HCT116 (cell line): ENCODE measurements at regions not wholly inside any gene's neighbourhood (a gene's known extent, or its start where the extent isn't known, plus 50 kb on each side); places are given as distances from the start of the nearest gene placed in this dataset.

Source experiments
- ATAC-seq: fragments of 200-7000 bp; cut with Tn5 transposase; 2 replicates; pipeline ENCODE4 v1.9.1; 2020; ENCODE audit warnings: mild to moderate bottlenecking, moderate library complexity
- BruUV-seq: library from RNA; stranded (reverse); fragments of 400-500 nt; replicated peaks from 2 replicates; lab custom pipeline; 2021; lab: Mats Ljungman, UMichigan
- CTCF ChIA-PET: fragments of 300-600 bp; sonication (Branson Sonifier 250); formaldehyde crosslinking; loops from one replicate; lab custom pipeline; 2021; ENCODE audit warnings: antibody characterized with exemption; lab: Charles Lee
- POLR2A ChIA-PET: fragments of 300-600, 350-600 bp; sonication (Branson Sonifier 250); formaldehyde crosslinking; loops from one replicate; lab custom pipeline; 2021; ENCODE audit warnings: antibody characterized with exemption; lab: Charles Lee
- RAD21 ChIA-PET, 2 experiments: fragments of 300-600 bp; sonication (Branson Sonifier 250); formaldehyde crosslinking; loops; one replicate each; lab custom pipeline; 2023; ENCODE audit warnings: low total read pairs in 2 of 2; ENCODE audit not compliant: uncharacterized antibody in 2 of 2, unreplicated experiment in 2 of 2, low non-redundant PET in 1 of 2; lab: Charles Lee
- DNase-seq: peaks from one replicate; pipeline ENCODE4 v3.0.0-alpha.2; 2010; ENCODE audit warnings: low read depth, low spot score
- H2AFZ ChIP-seq: fragments of 200-600 bp; shearing (Covaris generic), sonication (generic); 2 replicates; pipeline ENCODE4 v1.6.1; 2017; ENCODE audit warnings: low read depth, mixed run types, mixed read lengths, antibody characterized with exemption, low read length; ENCODE audit not compliant: poor library complexity, severe bottlenecking
- H3K27ac ChIP-seq: 2 replicates; pipeline ENCODE4 v1.5.1; 2012; ENCODE audit warnings: low read depth, low read length
- H3K27me3 ChIP-seq: fragments of 200-600 bp; sonication (generic); 2 replicates; pipeline ENCODE4 v1.6.1; 2016; ENCODE audit warnings: mixed run types, low read length, mixed read lengths; ENCODE audit not compliant: insufficient read depth
- H3K36me3 ChIP-seq, 2 experiments: fragments of 200-500 bp in 1 of 2; fragments of 200-600 bp in 1 of 2; sonication (Bioruptor generic) in 1 of 2; sonication (generic) in 1 of 2; 2 replicates each; pipeline versions ENCODE4 v1.5.1 to v1.6.1; 2014 to 2016; ENCODE audit warnings: low read length in 2 of 2, inconsistent platforms in 1 of 2, mixed read lengths in 1 of 2, mixed run types in 1 of 2; ENCODE audit not compliant: insufficient read depth in 2 of 2, control insufficient read depth in 1 of 2
- H3K4me1 ChIP-seq, 2 experiments: fragments of 200-600 bp in 1 of 2; sonication (generic) in 1 of 2; 2 replicates each; pipeline versions ENCODE4 v1.5.1 to v1.6.1; 2012 to 2017; ENCODE audit warnings: low read length in 2 of 2, inconsistent platforms in 1 of 2, mild to moderate bottlenecking in 1 of 2, mixed read lengths in 1 of 2, mixed run types in 1 of 2, moderate library complexity in 1 of 2; ENCODE audit not compliant: insufficient read depth in 2 of 2, control insufficient read depth in 1 of 2
- H3K4me2 ChIP-seq: fragments of 200-600 bp; sonication (generic); 2 replicates; pipeline ENCODE4 v1.6.1; 2017; ENCODE audit warnings: mixed run types, low read length, mixed read lengths
- H3K4me3 ChIP-seq, 2 experiments: fragments of 200-600 bp in 1 of 2; sonication (generic) in 1 of 2; replicated peaks in 1 of 2; 2 replicates each; pipeline ENCODE4 v1.5.1; 2011 to 2016; ENCODE audit warnings: low read length in 2 of 2, control low read depth in 1 of 2, low read depth in 1 of 2, mild to moderate bottlenecking in 1 of 2, mixed read lengths in 1 of 2, mixed run types in 1 of 2
- H3K79me2 ChIP-seq: fragments of 200-600 bp; sonication (generic); 2 replicates; pipeline ENCODE4 v1.6.1; 2017; ENCODE audit warnings: mild to moderate bottlenecking, mixed run types, low read length, moderate library complexity, mixed read lengths; ENCODE audit not compliant: insufficient read depth
- H3K9ac ChIP-seq: fragments of 200-600 bp; sonication (generic); 2 replicates; pipeline ENCODE4 v1.6.1; 2016; ENCODE audit warnings: low read length, mixed read lengths
- H3K9me2 ChIP-seq: fragments of 200-600 bp; sonication (generic), shearing (Covaris generic); 2 replicates; pipeline ENCODE4 v1.6.1; 2017; ENCODE audit warnings: mixed run types, mild to moderate bottlenecking, moderate library complexity; ENCODE audit not compliant: insufficient read depth
- H3K9me3 ChIP-seq, 2 experiments: fragments of 200-500 bp in 1 of 2; fragments of 200-600 bp in 1 of 2; sonication (Bioruptor generic) in 1 of 2; sonication (generic) in 1 of 2; 2 replicates each; pipeline ENCODE4 v1.6.1; 2014 to 2017; ENCODE audit warnings: low read length in 2 of 2, mixed read lengths in 2 of 2, inconsistent platforms in 1 of 2, low read depth in 1 of 2, mild to moderate bottlenecking in 1 of 2, mixed run types in 1 of 2, moderate library complexity in 1 of 2; ENCODE audit not compliant: control insufficient read depth in 1 of 2, insufficient read depth in 1 of 2
- H4K20me1 ChIP-seq: fragments of 200-600 bp; sonication (generic), shearing (Covaris generic); 2 replicates; pipeline ENCODE4 v1.6.1; 2017; ENCODE audit warnings: mixed run types, mild to moderate bottlenecking, moderate library complexity; ENCODE audit not compliant: insufficient read depth
- CBX3 ChIP-seq: IDR thresholded peaks from 2 replicates; pipeline ENCODE4 v1.6.1; 2012; ENCODE audit warnings: low read depth
- CEBPB ChIP-seq: IDR thresholded peaks from 2 replicates; pipeline ENCODE4 v1.6.1; 2012; ENCODE audit warnings: low read depth
- EZH2 ChIP-seq: fragments of 200-600 bp; sonication (generic); IDR thresholded peaks from 2 replicates; pipeline ENCODE4 v1.6.1; 2017; ENCODE audit warnings: antibody characterized with exemption, mixed run types
- POLR2A ChIP-seq: IDR thresholded peaks from 2 replicates; pipeline ENCODE4 v1.7.0; 2011; ENCODE audit warnings: borderline replicate concordance; ENCODE audit not compliant: insufficient read depth, insufficient read length; ENCODE audit errors: extremely low read depth
- POLR2AphosphoS5 ChIP-seq: IDR thresholded peaks from 2 replicates; pipeline ENCODE4 v1.6.1; 2011; ENCODE audit warnings: mild to moderate bottlenecking, low read depth, low read length, moderate library complexity
- RAD21 ChIP-seq: IDR thresholded peaks from 2 replicates; pipeline ENCODE4 v1.6.1; 2012; ENCODE audit warnings: low read depth, mild to moderate bottlenecking
- SIN3A ChIP-seq: IDR thresholded peaks from 2 replicates; pipeline ENCODE4 v1.6.1; 2012; ENCODE audit warnings: low read depth
- SP1 ChIP-seq: IDR thresholded peaks from 2 replicates; pipeline ENCODE4 v1.6.1; 2012; ENCODE audit warnings: low read depth
- intact Hi-C: fragments of 100-400 bp; cut with micrococcal nuclease; formaldehyde crosslinking; loops from 2 replicates; pipeline ENCODE4 v1.10.0; 2022
- TF ChIP-seq, protein P1 (sequence below): IDR thresholded peaks from 2 replicates; pipeline ENCODE4 v1.6.1; 2011; ENCODE audit warnings: mild to moderate bottlenecking, low read length, moderate library complexity; ENCODE audit not compliant: insufficient replicate concordance; ENCODE audit errors: extremely low read depth
- TF ChIP-seq, protein P2 (sequence below): IDR thresholded peaks from 2 replicates; pipeline ENCODE4 v1.6.1; 2012; ENCODE audit warnings: low read depth

DNA sequence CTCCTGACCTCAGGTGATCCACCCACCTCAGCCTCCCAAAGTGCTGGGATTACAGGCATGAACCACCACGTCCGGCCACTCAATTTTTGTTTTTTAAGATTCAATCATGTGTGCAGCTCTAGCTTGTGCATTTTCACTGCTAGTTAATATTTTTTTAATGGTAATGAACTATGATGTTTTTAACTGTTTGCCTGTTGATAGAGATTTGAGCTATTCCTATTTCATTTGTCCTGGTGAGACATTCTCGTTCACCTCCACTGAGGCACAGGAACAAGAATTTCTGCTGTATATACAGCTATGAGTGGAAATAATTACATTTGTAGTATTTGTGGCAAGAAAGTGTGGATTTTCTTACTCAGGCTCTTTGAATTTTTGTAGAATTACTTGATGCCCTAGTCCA lies 137.7 kb upstream of the MYOCD start (continued):
- TF ChIP-seq, protein P1, sequence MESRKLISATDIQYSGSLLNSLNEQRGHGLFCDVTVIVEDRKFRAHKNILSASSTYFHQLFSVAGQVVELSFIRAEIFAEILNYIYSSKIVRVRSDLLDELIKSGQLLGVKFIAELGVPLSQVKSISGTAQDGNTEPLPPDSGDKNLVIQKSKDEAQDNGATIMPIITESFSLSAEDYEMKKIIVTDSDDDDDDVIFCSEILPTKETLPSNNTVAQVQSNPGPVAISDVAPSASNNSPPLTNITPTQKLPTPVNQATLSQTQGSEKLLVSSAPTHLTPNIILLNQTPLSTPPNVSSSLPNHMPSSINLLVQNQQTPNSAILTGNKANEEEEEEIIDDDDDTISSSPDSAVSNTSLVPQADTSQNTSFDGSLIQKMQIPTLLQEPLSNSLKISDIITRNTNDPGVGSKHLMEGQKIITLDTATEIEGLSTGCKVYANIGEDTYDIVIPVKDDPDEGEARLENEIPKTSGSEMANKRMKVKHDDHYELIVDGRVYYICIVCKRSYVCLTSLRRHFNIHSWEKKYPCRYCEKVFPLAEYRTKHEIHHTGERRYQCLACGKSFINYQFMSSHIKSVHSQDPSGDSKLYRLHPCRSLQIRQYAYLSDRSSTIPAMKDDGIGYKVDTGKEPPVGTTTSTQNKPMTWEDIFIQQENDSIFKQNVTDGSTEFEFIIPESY = no peak
- TF ChIP-seq POLR2A = no peak

GRCh38 chr17:12530161-12530560 lies 135.5 kb upstream of the MYOCD start:
- TF ChIP-seq CEBPB (no peak), SIN3A (no peak), SP1 (no peak), CBX3 (no peak), EZH2 (no peak), RAD21 (no peak), POLR2AphosphoS5 (no peak)
- TF ChIP-seq, protein P2, sequence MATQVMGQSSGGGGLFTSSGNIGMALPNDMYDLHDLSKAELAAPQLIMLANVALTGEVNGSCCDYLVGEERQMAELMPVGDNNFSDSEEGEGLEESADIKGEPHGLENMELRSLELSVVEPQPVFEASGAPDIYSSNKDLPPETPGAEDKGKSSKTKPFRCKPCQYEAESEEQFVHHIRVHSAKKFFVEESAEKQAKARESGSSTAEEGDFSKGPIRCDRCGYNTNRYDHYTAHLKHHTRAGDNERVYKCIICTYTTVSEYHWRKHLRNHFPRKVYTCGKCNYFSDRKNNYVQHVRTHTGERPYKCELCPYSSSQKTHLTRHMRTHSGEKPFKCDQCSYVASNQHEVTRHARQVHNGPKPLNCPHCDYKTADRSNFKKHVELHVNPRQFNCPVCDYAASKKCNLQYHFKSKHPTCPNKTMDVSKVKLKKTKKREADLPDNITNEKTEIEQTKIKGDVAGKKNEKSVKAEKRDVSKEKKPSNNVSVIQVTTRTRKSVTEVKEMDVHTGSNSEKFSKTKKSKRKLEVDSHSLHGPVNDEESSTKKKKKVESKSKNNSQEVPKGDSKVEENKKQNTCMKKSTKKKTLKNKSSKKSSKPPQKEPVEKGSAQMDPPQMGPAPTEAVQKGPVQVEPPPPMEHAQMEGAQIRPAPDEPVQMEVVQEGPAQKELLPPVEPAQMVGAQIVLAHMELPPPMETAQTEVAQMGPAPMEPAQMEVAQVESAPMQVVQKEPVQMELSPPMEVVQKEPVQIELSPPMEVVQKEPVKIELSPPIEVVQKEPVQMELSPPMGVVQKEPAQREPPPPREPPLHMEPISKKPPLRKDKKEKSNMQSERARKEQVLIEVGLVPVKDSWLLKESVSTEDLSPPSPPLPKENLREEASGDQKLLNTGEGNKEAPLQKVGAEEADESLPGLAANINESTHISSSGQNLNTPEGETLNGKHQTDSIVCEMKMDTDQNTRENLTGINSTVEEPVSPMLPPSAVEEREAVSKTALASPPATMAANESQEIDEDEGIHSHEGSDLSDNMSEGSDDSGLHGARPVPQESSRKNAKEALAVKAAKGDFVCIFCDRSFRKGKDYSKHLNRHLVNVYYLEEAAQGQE = no peak
- TF ChIP-seq, all 23 proteins: peak for 0
- H3K36me3 ChIP-seq = no peaks in the 10 kb centered on the region
- no peak overlapping the region for H3K27ac ChIP-seq
- POLR2A ChIA-PET = no interaction called here
- RAD21 ChIA-PET = no interaction called here
- no peak overlapping the region for H3K4me2 ChIP-seq
- H3K9me3 ChIP-seq = no peaks in the 10 kb centered on the region
- CTCF ChIA-PET = interaction anchor here (2.3 kb wide), 1 partner anchor 16 kb away, joined by 9 read pairs; no protein-coding TSS in a partner anchor
- intact Hi-C loops = no loop called here
- no peaks in the 10 kb centered on the region for H3K4me1 ChIP-seq
- H2AFZ ChIP-seq = no peak overlapping the region
- H4K20me1 ChIP-seq = no peaks in the 10 kb centered on the region
- H3K4me3 ChIP-seq = no peak overlapping the region
- BruUV-seq = no TSS peak
- H3K9ac ChIP-seq = no peak overlapping the region
- ATAC-seq (no peak), DNase-seq (no peak)
- H3K27me3 ChIP-seq = peaks cover 22% of the 10 kb centered on the region
- no peaks in the 10 kb centered on the region for H3K9me2 ChIP-seq
- H3K79me2 ChIP-seq = no peaks in the 10 kb centered on the region
